ENCODE measurements at regions not wholly inside any gene's neighbourhood (a gene's known extent, or its start where the extent isn't known, plus 50 kb on each side); places are given as distances from the start of the nearest gene placed in this dataset.

GRCh38 chr19:31834070-31834469 is 484.8 kb upstream of the TSHZ3 start:
- TF ChIP-seq BACH1 (IDR thresholded peaks at IDR 0.05; ENCODE audit: low read length) (no peak), SIN3A (conservative IDR thresholded peaks at IDR 0.05 in 1 of 2, IDR thresholded peaks at IDR 0.05 in 1 of 2; ENCODE audit: low read depth in 1 of 2, low read length in 2 of 2) (no peak), RFX5 (IDR thresholded peaks at IDR 0.05; ENCODE audit: borderline replicate concordance, low read depth, low read length) (no peak), GABPA (IDR thresholded peaks at IDR 0.05; ENCODE audit: borderline replicate concordance, insufficient read depth, low read length) (no peak), CTCF (IDR thresholded peaks at IDR 0.05; ENCODE audit: control extremely low read depth in 1 of 3, insufficient read depth in 1 of 3, low read depth in 1 of 3, low read length in 3 of 3) (no peak), POLR2A (IDR thresholded peaks at IDR 0.05; ENCODE audit: control extremely low read depth in 1 of 2, low read depth in 2 of 2, low read length in 2 of 2) (no peak), CEBPB (IDR thresholded peaks at IDR 0.05; ENCODE audit: low read depth, low read length) (no peak), YY1 (IDR thresholded peaks at IDR 0.05; ENCODE audit: low read depth, low read length) (no peak), SUZ12 (IDR thresholded peaks at IDR 0.05; ENCODE audit: low read length) (no peak), SAP30 (IDR thresholded peaks at IDR 0.05; ENCODE audit: insufficient read depth, insufficient replicate concordance, low read length) (no peak), TAF1 (IDR thresholded peaks at IDR 0.05; ENCODE audit: low read depth, low read length) (no peak)
